HG03460 (cell line): ENCODE measurements at regions not wholly inside any gene's neighbourhood (a gene's known extent, or its start where the extent isn't known, plus 50 kb on each side); places are given as distances from the start of the nearest gene placed in this dataset.

Experiments used
- ATAC-seq: cut with Tn5 transposase; IDR thresholded peaks from one replicate; pipeline ENCODE4 v1.9.1; 2021; ENCODE audit not compliant: unreplicated experiment

- no peak for ATAC-seq
Observed at GRCh38 chr5:74074111-74074510, 448.1 kb downstream of the ARHGEF28 start.

GRCh38 chr5:74073257-74073656 is 447.3 kb downstream of the ARHGEF28 start:
- no peak for ATAC-seq

- ATAC-seq, result no peak
Observed at GRCh38 chr5:74072646-74073045, 446.6 kb downstream of the ARHGEF28 start.

- ATAC-seq, result no peak
Observed at GRCh38 chr5:74070766-74071165, 444.8 kb downstream of the ARHGEF28 start.

GRCh38 chr5:74069741-74070140 is 443.7 kb downstream of the ARHGEF28 start:
- no peak for ATAC-seq

GRCh38 chr5:74067748-74068541 is 441.9 kb downstream of the ARHGEF28 start:
- ATAC-seq, result no peak

GRCh38 chr5:74064911-74065310 is 438.9 kb downstream of the ARHGEF28 start:
- no peak for ATAC-seq

- ATAC-seq, result no peak
Observed at GRCh38 chr5:74064225-74064624, 438.2 kb downstream of the ARHGEF28 start.

- ATAC-seq, result no peak
Observed at GRCh38 chr5:74063821-74064220, 437.8 kb downstream of the ARHGEF28 start.

- ATAC-seq, result no peak
Observed at GRCh38 chr5:74063346-74063745, 437.4 kb downstream of the ARHGEF28 start.

GRCh38 chr5:74061292-74061691 is 435.3 kb downstream of the ARHGEF28 start:
- ATAC-seq, result no peak

- ATAC-seq, result no peak
Observed at GRCh38 chr5:74059706-74060105, 433.7 kb downstream of the ARHGEF28 start.

- no peak for ATAC-seq
Observed at GRCh38 chr5:74056789-74057164, 430.8 kb downstream of the ARHGEF28 start.

GRCh38 chr5:74056107-74056788 is 430.3 kb downstream of the ARHGEF28 start:
- ATAC-seq, result no peak

GRCh38 chr5:74055486-74056106 is 429.6 kb downstream of the ARHGEF28 start:
- no peak for ATAC-seq

- no peak for ATAC-seq
Observed at GRCh38 chr5:74054641-74055421, 428.8 kb downstream of the ARHGEF28 start.

- no peak for ATAC-seq
Observed at GRCh38 chr5:74054139-74054538, 428.1 kb downstream of the ARHGEF28 start.

- no peak for ATAC-seq
Observed at GRCh38 chr5:74052441-74053221, 426.6 kb downstream of the ARHGEF28 start.

- ATAC-seq, result no peak
Observed at GRCh38 chr5:74051076-74051475, 425.1 kb downstream of the ARHGEF28 start.

- ATAC-seq, result no peak
Observed at GRCh38 chr5:74044936-74045335, 418.9 kb downstream of the ARHGEF28 start.
